CD4-positive, alpha-beta memory T cell (primary cell): ENCODE measurements at regions not wholly inside any gene's neighbourhood (a gene's known extent, or its start where the extent isn't known, plus 50 kb on each side); places are given as distances from the start of the nearest gene placed in this dataset.

Experiments used
- CTCF ChIA-PET: fragments of 350-600 bp; sonication (Branson Sonifier 250); formaldehyde crosslinking; loops from one replicate; lab custom pipeline; 2021; ENCODE audit warnings: inconsistent platforms; ENCODE audit not compliant: partially characterized antibody; lab: Charles Lee
- POLR2A ChIA-PET: fragments of 350-600 bp; sonication (Branson Sonifier 250); formaldehyde crosslinking; loops from one replicate; lab custom pipeline; 2021; ENCODE audit not compliant: partially characterized antibody; lab: Charles Lee
- DNase-seq, 5 donors: peaks; one replicate each; pipeline versions ENCODE4 v3.0.0 to v3.0.0-alpha.2; 2020 to 2022; ENCODE audit warnings: mixed read lengths in 1 of 5
- H3K27ac ChIP-seq: one replicate; pipeline ENCODE4 v1.7.0; 2013; ENCODE audit warnings: low read depth, low read length
- H3K27me3 ChIP-seq: 2 replicates; pipeline ENCODE4 v1.7.0; 2013; ENCODE audit warnings: mild to moderate bottlenecking, low read length, moderate library complexity; ENCODE audit not compliant: insufficient read depth
- H3K36me3 ChIP-seq: 2 replicates; pipeline ENCODE4 v1.7.0; 2013; ENCODE audit warnings: mild to moderate bottlenecking, low read length, moderate library complexity; ENCODE audit not compliant: insufficient read depth
- H3K4me1 ChIP-seq: 2 replicates; pipeline ENCODE4 v1.7.0; 2013; ENCODE audit warnings: mild to moderate bottlenecking, low read length, moderate library complexity; ENCODE audit not compliant: insufficient read depth
- H3K4me3 ChIP-seq, 2 donors: one replicate each; pipeline ENCODE4 v1.7.0; 2013; ENCODE audit warnings: low read length in 2 of 2, mild to moderate bottlenecking in 1 of 2
- H3K9me3 ChIP-seq, 2 donors: one replicate each; pipeline ENCODE4 v1.7.0; 2013; ENCODE audit warnings: low read length in 2 of 2, control low read depth in 1 of 2; ENCODE audit not compliant: control insufficient read depth in 1 of 2
- H3K27ac Mint-ChIP-seq, 7 donors: one replicate each; pipeline ENCODE4 v1.8.0; 2020 to 2021; ENCODE audit warnings: mixed read lengths in 7 of 7, mild to moderate bottlenecking in 6 of 7, inconsistent platforms in 3 of 7, moderate library complexity in 3 of 7
- H3K27me3 Mint-ChIP-seq, 2 donors: one replicate each; pipeline ENCODE4 v1.8.0; 2020 to 2021; ENCODE audit warnings: mixed read lengths in 2 of 2
- H3K36me3 Mint-ChIP-seq, 2 donors: one replicate each; pipeline ENCODE4 v1.8.0; 2020 to 2021; ENCODE audit warnings: mixed read lengths in 2 of 2, inconsistent platforms in 1 of 2, mild to moderate bottlenecking in 1 of 2
- H3K4me1 Mint-ChIP-seq, 4 donors: one replicate each; pipeline ENCODE4 v1.8.0; 2020 to 2021; ENCODE audit warnings: mixed read lengths in 4 of 4, mild to moderate bottlenecking in 1 of 4
- H3K4me3 Mint-ChIP-seq, 8 donors: one replicate each; pipeline ENCODE4 v1.8.0; 2020 to 2021; ENCODE audit warnings: mixed read lengths in 8 of 8, mild to moderate bottlenecking in 7 of 8, moderate library complexity in 6 of 8, inconsistent platforms in 3 of 8
- H3K9me3 Mint-ChIP-seq, 8 donors: one replicate each; pipeline ENCODE4 v1.8.0; 2020 to 2021; ENCODE audit warnings: mixed read lengths in 8 of 8, mild to moderate bottlenecking in 5 of 8, inconsistent platforms in 3 of 8, moderate library complexity in 1 of 8
- intact Hi-C: fragments of 100-400 bp; cut with micrococcal nuclease; formaldehyde crosslinking; loops from one replicate; pipeline ENCODE4 v1.15.1; 2023

- no peak overlapping the region for H3K27ac ChIP-seq
- no peak overlapping the region for H3K27ac Mint-ChIP-seq
- H3K9me3 ChIP-seq, result no peaks in the 10 kb centered on the region
- ChIA-PET POLR2A (no interaction called here), CTCF (no interaction called here)
- no peak overlapping the region for H3K4me3 Mint-ChIP-seq
- no peak overlapping the region for H3K4me3 ChIP-seq
- no peak for DNase-seq
- H3K36me3 ChIP-seq, result no peaks in the 10 kb centered on the region
- H3K27me3 ChIP-seq, result no peaks in the 10 kb centered on the region
- H3K4me1 ChIP-seq, result no peaks in the 10 kb centered on the region
- intact Hi-C loops, result no loop called here
- no peaks in the 10 kb centered on the region for H3K36me3 Mint-ChIP-seq
- H3K9me3 Mint-ChIP-seq, result peaks cover 0 to 8% (median 3%) of the 10 kb centered on the region in 8 donors
- H3K27me3 Mint-ChIP-seq, result peaks cover 2 to 10% of the 10 kb centered on the region in 2 donors
- no peaks in the 10 kb centered on the region for H3K4me1 Mint-ChIP-seq
Observed at GRCh38 chr17:56648321-56648720, 54.8 kb downstream of the NOG start.

GRCh38 chr17:56648806-56649205 lies 55.3 kb downstream of the NOG start:
- H3K27me3 Mint-ChIP-seq, result peaks cover 2 to 15% of the 10 kb centered on the region in 2 donors
- no peaks in the 10 kb centered on the region for H3K9me3 ChIP-seq
- H3K4me1 ChIP-seq, result no peaks in the 10 kb centered on the region
- H3K4me3 Mint-ChIP-seq, result no peak overlapping the region
- intact Hi-C loops, result no loop called here
- CTCF ChIA-PET, result no interaction called here
- H3K27ac Mint-ChIP-seq, result no peak overlapping the region
- H3K27me3 ChIP-seq, result no peaks in the 10 kb centered on the region
- no peaks in the 10 kb centered on the region for H3K36me3 Mint-ChIP-seq
- peaks cover 0 to 1% (median under 1%) of the 10 kb centered on the region in 4 donors for H3K4me1 Mint-ChIP-seq
- no peaks in the 10 kb centered on the region for H3K36me3 ChIP-seq
- peaks cover 0 to 8% (median 3%) of the 10 kb centered on the region in 8 donors for H3K9me3 Mint-ChIP-seq
- DNase-seq, result no peak
- no peak overlapping the region for H3K27ac ChIP-seq
- POLR2A ChIA-PET, result no interaction called here
- H3K4me3 ChIP-seq, result no peak overlapping the region

GRCh38 chr17:56652628-56653027 lies 59.1 kb downstream of the NOG start:
- Mint-ChIP-seq H3K27ac (no peak overlapping the region), H3K4me1 (peaks cover 0 to 2% (median under 1%) of the 10 kb centered on the region in 4 donors), H3K4me3 (no peak overlapping the region), H3K27me3 (peaks cover 2 to 14% of the 10 kb centered on the region in 2 donors), H3K9me3 (peaks cover 0 to 8% (median 3%) of the 10 kb centered on the region in 8 donors), H3K36me3 (no peaks in the 10 kb centered on the region)
- no peak overlapping the region for H3K4me3 ChIP-seq
- no peaks in the 10 kb centered on the region for H3K27me3 ChIP-seq
- H3K27ac ChIP-seq, result no peak overlapping the region
- intact Hi-C loops, result no loop called here
- no peak for DNase-seq
- no peaks in the 10 kb centered on the region for H3K4me1 ChIP-seq
- ChIA-PET CTCF (interaction anchor here (2.4 kb wide), 1 partner anchor 63 kb away, joined by 5 read pairs; no protein-coding TSS in a partner anchor), POLR2A (interaction anchor here (1.3 kb wide), 1 partner anchor 55 kb away, joined by 3 read pairs; no protein-coding TSS in a partner anchor)
- H3K9me3 ChIP-seq, result no peaks in the 10 kb centered on the region
- no peaks in the 10 kb centered on the region for H3K36me3 ChIP-seq

- H3K9me3 ChIP-seq, result no peaks in the 10 kb centered on the region
- peak; percentile 50 to 66 (median 55) for DNase-seq
- Mint-ChIP-seq H3K27me3 (peaks cover 2 to 12% of the 10 kb centered on the region in 2 donors), H3K4me3 (peak overlapping the region in 1 of 8 donors; percentile 44), H3K4me1 (peaks cover 0 to 2% (median under 1%) of the 10 kb centered on the region in 4 donors), H3K27ac (peak overlapping the region in 1 of 7 donors; percentile 34), H3K36me3 (no peaks in the 10 kb centered on the region), H3K9me3 (peaks cover 0 to 8% (median 3%) of the 10 kb centered on the region in 8 donors)
- no peaks in the 10 kb centered on the region for H3K27me3 ChIP-seq
- H3K4me3 ChIP-seq, result no peak overlapping the region
- no peak overlapping the region for H3K27ac ChIP-seq
- no peaks in the 10 kb centered on the region for H3K36me3 ChIP-seq
- H3K4me1 ChIP-seq, result no peaks in the 10 kb centered on the region
- intact Hi-C loops, result loop anchor here (1.0 kb wide), 3 partner anchors 25 to 62 kb away; no protein-coding TSS in a partner anchor
- CTCF ChIA-PET, result interaction anchor here (0.9 to 2.4 kb wide), 2 partner anchors 16 to 62 kb away, joined by 3 to 5 read pairs; no protein-coding TSS in a partner anchor
- POLR2A ChIA-PET, result interaction anchor here (1.3 kb wide), 1 partner anchor 56 kb away, joined by 3 read pairs; no protein-coding TSS in a partner anchor
Observed at GRCh38 chr17:56653877-56654276, 60.4 kb downstream of the NOG start.

- Mint-ChIP-seq H3K4me3 (no peak overlapping the region), H3K4me1 (peaks cover 0 to 2% (median under 1%) of the 10 kb centered on the region in 4 donors), H3K27ac (peak overlapping the region in 1 of 7 donors; percentile 11), H3K9me3 (peaks cover 0 to 4% (median 1%) of the 10 kb centered on the region in 8 donors), H3K27me3 (peaks cover 2 to 8% of the 10 kb centered on the region in 2 donors), H3K36me3 (no peaks in the 10 kb centered on the region)
- DNase-seq, result no peak
- Histone ChIP-seq H3K27me3 (no peaks in the 10 kb centered on the region), H3K4me3 (no peak overlapping the region), H3K36me3 (no peaks in the 10 kb centered on the region), H3K4me1 (no peaks in the 10 kb centered on the region), H3K27ac (no peak overlapping the region), H3K9me3 (no peaks in the 10 kb centered on the region)
- ChIA-PET POLR2A (no interaction called here), CTCF (interaction anchor here (1.0 to 1.7 kb wide), 2 partner anchors 64 to 123 kb away, joined by 4 to 6 read pairs; partner anchors contain the start of gene NOG)
- intact Hi-C loops, result no loop called here
Observed at GRCh38 chr17:56656701-56657327, 63.3 kb downstream of the NOG start.

- ChIA-PET POLR2A (no interaction called here), CTCF (no interaction called here)
- H3K4me3 ChIP-seq, result no peak overlapping the region
- no peaks in the 10 kb centered on the region for H3K36me3 ChIP-seq
- DNase-seq, result no peak
- H3K27me3 ChIP-seq, result no peaks in the 10 kb centered on the region
- H3K4me1 ChIP-seq, result no peaks in the 10 kb centered on the region
- Mint-ChIP-seq H3K27ac (no peak overlapping the region), H3K4me3 (no peak overlapping the region), H3K27me3 (peaks cover 2 to 11% of the 10 kb centered on the region in 2 donors), H3K36me3 (no peaks in the 10 kb centered on the region), H3K9me3 (peaks cover 0 to 2% (median 0%) of the 10 kb centered on the region in 8 donors), H3K4me1 (peaks cover 0 to 2% (median under 1%) of the 10 kb centered on the region in 4 donors)
- intact Hi-C loops, result no loop called here
- no peaks in the 10 kb centered on the region for H3K9me3 ChIP-seq
- no peak overlapping the region for H3K27ac ChIP-seq
Observed at GRCh38 chr17:56658648-56659047, 65.1 kb downstream of the NOG start.

- peaks cover 2 to 9% of the 10 kb centered on the region in 2 donors for H3K27me3 Mint-ChIP-seq
- Histone ChIP-seq H3K27me3 (no peaks in the 10 kb centered on the region), H3K9me3 (no peaks in the 10 kb centered on the region), H3K4me1 (no peaks in the 10 kb centered on the region), H3K27ac (no peak overlapping the region), H3K36me3 (no peaks in the 10 kb centered on the region), H3K4me3 (no peak overlapping the region)
- H3K9me3 Mint-ChIP-seq, result peaks cover 0 to 2% (median 0%) of the 10 kb centered on the region in 8 donors
- no peak overlapping the region for H3K27ac Mint-ChIP-seq
- CTCF ChIA-PET, result no interaction called here
- intact Hi-C loops, result no loop called here
- no peak overlapping the region for H3K4me3 Mint-ChIP-seq
- no peak for DNase-seq
- POLR2A ChIA-PET, result no interaction called here
- H3K36me3 Mint-ChIP-seq, result no peaks in the 10 kb centered on the region
- H3K4me1 Mint-ChIP-seq, result no peaks in the 10 kb centered on the region
Observed at GRCh38 chr17:56659622-56660021, 66.1 kb downstream of the NOG start.
